ENCODE measurements at regions not wholly inside any gene's neighbourhood (a gene's known extent, or its start where the extent isn't known, plus 50 kb on each side); places are given as distances from the start of the nearest gene placed in this dataset.

DNA sequence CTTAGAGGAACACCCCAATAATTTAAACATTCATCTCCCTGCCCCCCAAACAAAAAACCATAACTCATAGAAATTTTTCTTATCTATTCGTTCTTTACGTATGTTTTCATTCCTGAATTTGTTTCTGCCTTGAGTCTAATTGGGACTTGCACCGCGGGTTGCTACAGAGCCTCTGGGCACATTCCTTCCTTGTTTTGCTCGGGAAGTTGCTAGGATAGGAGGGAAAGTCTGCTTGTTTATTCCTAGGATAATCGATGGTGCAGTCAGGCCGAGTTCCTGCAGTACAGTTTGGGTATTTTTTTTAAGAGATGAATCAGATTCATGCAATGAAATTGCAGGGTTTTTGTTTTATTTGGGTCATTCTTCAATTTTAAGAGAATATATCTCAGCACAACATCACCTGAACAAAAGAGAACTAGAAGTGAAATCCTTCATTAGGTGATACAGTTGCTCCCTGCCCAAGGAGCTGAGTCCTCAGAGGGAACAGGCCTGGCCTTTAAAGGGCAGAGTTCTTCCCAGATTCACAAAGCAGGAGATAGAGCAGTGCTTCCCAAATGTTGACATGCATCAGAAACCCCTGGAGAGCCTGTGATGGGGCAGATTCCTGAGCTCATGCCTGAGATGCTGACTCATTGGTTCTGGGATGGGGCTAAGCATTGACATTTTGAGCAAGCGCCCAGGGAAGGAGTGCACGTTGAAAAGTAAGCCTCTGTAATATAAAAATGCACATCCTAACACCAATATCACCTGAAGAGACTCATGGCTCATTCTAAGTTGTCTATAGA lies 114.9 kb upstream of the FAM9B start:
- peak overlapping the region; percentile 72; the same call in 2 of the 3 replicates for H2BK15ac ChIP-seq (ENCODE audit: low read depth, low read length)
- H4K20me1 ChIP-seq (ENCODE audit: insufficient read depth, low read length) = no peaks in the 10 kb centered on the region
- H2AFZ ChIP-seq (replicated peaks; ENCODE audit: low read length, poor library complexity) = peak overlapping the region; percentile 50
- peak overlapping the region; percentile 92 for H4K5ac ChIP-seq (ENCODE audit: low read depth, low read length)
- dilution Hi-C loops (cut with HindIII; ENCODE audit: low sequenced_read_pairs, unreplicated experiment) = no loop called here
- no peak overlapping the region; the same call in 1 of the 2 replicates for H3K9ac ChIP-seq (ENCODE audit: low read depth, low read length)
- H3K27me3 ChIP-seq (ENCODE audit: control insufficient read depth, insufficient read depth, low read length) = no peaks in the 10 kb centered on the region
- H2AK5ac ChIP-seq (ENCODE audit: low read depth, low read length) = no peak overlapping the region
- intact Hi-C loops (cut with micrococcal nuclease) = loop anchor here (2.0 to 5.0 kb wide), 3 partner anchors 177 to 314 kb away; no protein-coding TSS in a partner anchor
- peak overlapping the region; percentile 79 for H2BK5ac ChIP-seq (ENCODE audit: low read depth, low read length, poor library complexity, severe bottlenecking)
- no peak overlapping the region for H3K4me3 ChIP-seq (ENCODE audit: insufficient read depth, low read depth, low read length)
- BruUV-seq (replicated peaks) = no TSS peak
- no peaks in the 10 kb centered on the region for H3K9me3 ChIP-seq (ENCODE audit: control insufficient read depth, insufficient read depth, low read length)
- H3K27ac ChIP-seq (ENCODE audit: insufficient read depth, low read length) = peak overlapping the region; percentile 96
- in situ Hi-C loops (cut with MboI; ENCODE audit: low sequenced_read_pairs) = no loop called here
- H3K23ac ChIP-seq (ENCODE audit: low read depth, low read length) = peak overlapping the region; percentile 86
- H3K14ac ChIP-seq (replicated peaks; ENCODE audit: low read depth, low read length) = peak overlapping the region; percentile 40; the same call in 1 of the 2 replicates
- ATAC-seq (ENCODE audit: low read depth) (peak; percentile 91), DNase-seq (peak; percentile 71)
- POLR2A ChIA-PET (ENCODE audit: unreplicated experiment) = no interaction called here
- no peak for TF ChIP-seq RCOR1 (IDR thresholded peaks at IDR 0.05; ENCODE audit: insufficient replicate concordance, low read length)
- no peak for TF ChIP-seq POLR2A (IDR thresholded peaks at IDR 0.05; ENCODE audit: low read depth, low read length)
- TF ChIP-seq MAZ (IDR thresholded peaks at IDR 0.05; ENCODE audit: borderline replicate concordance, low read depth, low read length) = peak; percentile 21; the same call in 1 of the 2 replicates
- TF ChIP-seq NFE2L2 (IDR thresholded peaks at IDR 0.05; ENCODE audit: low read depth, low read length) = peak; percentile 71
- TF ChIP-seq, protein P1, sequence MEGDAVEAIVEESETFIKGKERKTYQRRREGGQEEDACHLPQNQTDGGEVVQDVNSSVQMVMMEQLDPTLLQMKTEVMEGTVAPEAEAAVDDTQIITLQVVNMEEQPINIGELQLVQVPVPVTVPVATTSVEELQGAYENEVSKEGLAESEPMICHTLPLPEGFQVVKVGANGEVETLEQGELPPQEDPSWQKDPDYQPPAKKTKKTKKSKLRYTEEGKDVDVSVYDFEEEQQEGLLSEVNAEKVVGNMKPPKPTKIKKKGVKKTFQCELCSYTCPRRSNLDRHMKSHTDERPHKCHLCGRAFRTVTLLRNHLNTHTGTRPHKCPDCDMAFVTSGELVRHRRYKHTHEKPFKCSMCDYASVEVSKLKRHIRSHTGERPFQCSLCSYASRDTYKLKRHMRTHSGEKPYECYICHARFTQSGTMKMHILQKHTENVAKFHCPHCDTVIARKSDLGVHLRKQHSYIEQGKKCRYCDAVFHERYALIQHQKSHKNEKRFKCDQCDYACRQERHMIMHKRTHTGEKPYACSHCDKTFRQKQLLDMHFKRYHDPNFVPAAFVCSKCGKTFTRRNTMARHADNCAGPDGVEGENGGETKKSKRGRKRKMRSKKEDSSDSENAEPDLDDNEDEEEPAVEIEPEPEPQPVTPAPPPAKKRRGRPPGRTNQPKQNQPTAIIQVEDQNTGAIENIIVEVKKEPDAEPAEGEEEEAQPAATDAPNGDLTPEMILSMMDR (conservative IDR thresholded peaks at IDR 0.05; ENCODE audit: low read depth, low read length) = no peak
- TF ChIP-seq MAFK (IDR thresholded peaks at IDR 0.05; ENCODE audit: low read depth, low read length) = peak; percentile 38; the same call in 1 of the 2 replicates
- peaks cover 11% of the 10 kb centered on the region for H3K4me1 ChIP-seq (ENCODE audit: control insufficient read depth, insufficient read depth, low read length)
- H4K91ac ChIP-seq (ENCODE audit: insufficient read depth, low read depth, low read length) = peak overlapping the region; percentile 86
- peak overlapping the region; percentile 44; the same call in 1 of the 2 replicates for H3K56ac ChIP-seq (ENCODE audit: extremely low read depth, insufficient read depth, low read length)
- peak overlapping the region; percentile 87 for H2BK20ac ChIP-seq (ENCODE audit: low read depth, low read length)
- H4K8ac ChIP-seq (ENCODE audit: low read depth in 2 of 2, low read length in 2 of 2) = peak overlapping the region; percentile 73 to 87
- no CpG with 5 or more reads among the region's 9 CpGs for WGBS, 2 experiments (ENCODE audit: extremely low coverage in 2 of 2, insufficient read length in 1 of 2)
- 0 out of 2 replicates have a peak, but pooled peaks cover 2% of the 10 kb centered on the region for H3K9me1 ChIP-seq (ENCODE audit: insufficient read depth, low read length)
- H2AK9ac ChIP-seq (replicated peaks; ENCODE audit: low read depth, low read length, poor library complexity) = no peak overlapping the region
- CTCF ChIA-PET = no interaction called here
- H3K4me2 ChIP-seq (ENCODE audit: low read depth, low read length) = peak overlapping the region; percentile 74
- H3K4ac ChIP-seq (ENCODE audit: low read depth, low read length) = peak overlapping the region; percentile 72
- H2BK120ac ChIP-seq (ENCODE audit: low read depth, low read length) = peak overlapping the region; percentile 76
- peak overlapping the region; percentile 85 for H3K18ac ChIP-seq (ENCODE audit: low read depth, low read length)
- no peaks in the 10 kb centered on the region for H3K36me3 ChIP-seq (ENCODE audit: control insufficient read depth, insufficient read depth, low read length)
- no peaks in the 10 kb centered on the region for H3K79me1 ChIP-seq (ENCODE audit: low read depth in 1 of 2, low read length in 2 of 2)

Data from IMR-90 (cell line).